Neural cell (in vitro differentiated cells): ENCODE measurements at regions not wholly inside any gene's neighbourhood (a gene's known extent, or its start where the extent isn't known, plus 50 kb on each side); places are given as distances from the start of the nearest gene placed in this dataset.

Experiments
- EZH2 ChIP-seq: fragments of 200-600, 300-800 bp; shearing (Covaris generic), sonication (generic); IDR thresholded peaks from 2 replicates; pipeline ENCODE4 v1.6.1; 2014; ENCODE audit warnings: antibody characterized with exemption, low read length, borderline replicate concordance, mild to moderate bottlenecking; ENCODE audit not compliant: insufficient read depth, poor library complexity, severe bottlenecking
- TF ChIP-seq, protein P1 (sequence below): fragments of 450-650 bp; IDR thresholded peaks from 2 replicates; pipeline ENCODE4 v1.5.1; 2014; ENCODE audit warnings: antibody characterized with exemption, mild to moderate bottlenecking, moderate library complexity; ENCODE audit not compliant: poor library complexity, severe bottlenecking
- TF ChIP-seq, protein P2 (sequence below): IDR thresholded peaks from 2 replicates; pipeline ENCODE4 v1.6.1; 2012; ENCODE audit warnings: borderline replicate concordance

DNA sequence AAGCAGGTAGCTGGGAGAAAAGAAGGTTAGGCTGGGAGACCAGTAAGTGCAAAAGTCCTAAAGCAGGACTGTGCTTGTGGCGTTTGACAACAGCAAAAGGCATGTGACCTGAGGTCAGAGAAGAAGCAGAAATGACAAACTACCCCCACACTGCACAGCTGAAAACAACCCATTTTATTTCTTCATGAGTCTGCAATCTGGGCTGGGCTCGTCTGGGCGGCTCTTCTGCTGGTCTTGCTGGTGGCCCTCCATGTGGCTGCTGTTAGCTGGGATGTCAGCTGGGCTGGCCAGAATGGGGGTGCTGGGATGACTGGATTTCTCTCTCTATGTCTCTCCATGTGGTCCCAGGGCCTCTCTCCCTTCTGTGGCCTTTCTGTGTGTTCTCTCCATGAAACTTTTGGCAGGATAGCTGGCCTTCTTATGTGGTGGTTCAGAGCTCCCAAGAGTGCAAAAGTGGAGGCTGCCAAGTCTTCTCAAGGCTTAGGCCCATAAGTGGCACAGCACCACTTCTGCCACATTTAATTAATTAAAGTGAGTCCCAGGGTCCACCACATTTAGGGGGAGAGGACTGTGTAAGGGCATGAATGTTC lies 128.6 kb downstream of the RIPK4 start:
- TF ChIP-seq, protein P1, sequence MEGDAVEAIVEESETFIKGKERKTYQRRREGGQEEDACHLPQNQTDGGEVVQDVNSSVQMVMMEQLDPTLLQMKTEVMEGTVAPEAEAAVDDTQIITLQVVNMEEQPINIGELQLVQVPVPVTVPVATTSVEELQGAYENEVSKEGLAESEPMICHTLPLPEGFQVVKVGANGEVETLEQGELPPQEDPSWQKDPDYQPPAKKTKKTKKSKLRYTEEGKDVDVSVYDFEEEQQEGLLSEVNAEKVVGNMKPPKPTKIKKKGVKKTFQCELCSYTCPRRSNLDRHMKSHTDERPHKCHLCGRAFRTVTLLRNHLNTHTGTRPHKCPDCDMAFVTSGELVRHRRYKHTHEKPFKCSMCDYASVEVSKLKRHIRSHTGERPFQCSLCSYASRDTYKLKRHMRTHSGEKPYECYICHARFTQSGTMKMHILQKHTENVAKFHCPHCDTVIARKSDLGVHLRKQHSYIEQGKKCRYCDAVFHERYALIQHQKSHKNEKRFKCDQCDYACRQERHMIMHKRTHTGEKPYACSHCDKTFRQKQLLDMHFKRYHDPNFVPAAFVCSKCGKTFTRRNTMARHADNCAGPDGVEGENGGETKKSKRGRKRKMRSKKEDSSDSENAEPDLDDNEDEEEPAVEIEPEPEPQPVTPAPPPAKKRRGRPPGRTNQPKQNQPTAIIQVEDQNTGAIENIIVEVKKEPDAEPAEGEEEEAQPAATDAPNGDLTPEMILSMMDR, result no peak
- TF ChIP-seq, protein P2, sequence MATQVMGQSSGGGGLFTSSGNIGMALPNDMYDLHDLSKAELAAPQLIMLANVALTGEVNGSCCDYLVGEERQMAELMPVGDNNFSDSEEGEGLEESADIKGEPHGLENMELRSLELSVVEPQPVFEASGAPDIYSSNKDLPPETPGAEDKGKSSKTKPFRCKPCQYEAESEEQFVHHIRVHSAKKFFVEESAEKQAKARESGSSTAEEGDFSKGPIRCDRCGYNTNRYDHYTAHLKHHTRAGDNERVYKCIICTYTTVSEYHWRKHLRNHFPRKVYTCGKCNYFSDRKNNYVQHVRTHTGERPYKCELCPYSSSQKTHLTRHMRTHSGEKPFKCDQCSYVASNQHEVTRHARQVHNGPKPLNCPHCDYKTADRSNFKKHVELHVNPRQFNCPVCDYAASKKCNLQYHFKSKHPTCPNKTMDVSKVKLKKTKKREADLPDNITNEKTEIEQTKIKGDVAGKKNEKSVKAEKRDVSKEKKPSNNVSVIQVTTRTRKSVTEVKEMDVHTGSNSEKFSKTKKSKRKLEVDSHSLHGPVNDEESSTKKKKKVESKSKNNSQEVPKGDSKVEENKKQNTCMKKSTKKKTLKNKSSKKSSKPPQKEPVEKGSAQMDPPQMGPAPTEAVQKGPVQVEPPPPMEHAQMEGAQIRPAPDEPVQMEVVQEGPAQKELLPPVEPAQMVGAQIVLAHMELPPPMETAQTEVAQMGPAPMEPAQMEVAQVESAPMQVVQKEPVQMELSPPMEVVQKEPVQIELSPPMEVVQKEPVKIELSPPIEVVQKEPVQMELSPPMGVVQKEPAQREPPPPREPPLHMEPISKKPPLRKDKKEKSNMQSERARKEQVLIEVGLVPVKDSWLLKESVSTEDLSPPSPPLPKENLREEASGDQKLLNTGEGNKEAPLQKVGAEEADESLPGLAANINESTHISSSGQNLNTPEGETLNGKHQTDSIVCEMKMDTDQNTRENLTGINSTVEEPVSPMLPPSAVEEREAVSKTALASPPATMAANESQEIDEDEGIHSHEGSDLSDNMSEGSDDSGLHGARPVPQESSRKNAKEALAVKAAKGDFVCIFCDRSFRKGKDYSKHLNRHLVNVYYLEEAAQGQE, result no peak
- TF ChIP-seq EZH2, result no peak
